ENCODE measurements at regions not wholly inside any gene's neighbourhood (a gene's known extent, or its start where the extent isn't known, plus 50 kb on each side); places are given as distances from the start of the nearest gene placed in this dataset.

GRCh38 chr17:63329876-63330275, 116.2 kb downstream of the CYB561 start:
- no peaks in the 10 kb centered on the region for H3K9me3 ChIP-seq (ENCODE audit: low read depth, low read length)
- no peak for DNase-seq (ENCODE audit: insufficient read length, low spot score, missing footprints)
- no peaks in the 10 kb centered on the region for H3K27me3 ChIP-seq (ENCODE audit: insufficient read depth, low read length)
- no peak for TF ChIP-seq CTCF (IDR thresholded peaks at IDR 0.05; ENCODE audit: extremely low read depth, low read depth, low read length)
- no peaks in the 10 kb centered on the region for H3K79me2 ChIP-seq (ENCODE audit: insufficient read depth, low read length)
- no peak overlapping the region for H2AFZ ChIP-seq (ENCODE audit: low read length)
- H3K4me3 ChIP-seq (ENCODE audit: insufficient read depth, low read length) = no peak overlapping the region
- H3K27ac ChIP-seq (ENCODE audit: low read depth, low read length) = no peak overlapping the region
- no peak overlapping the region for H3K4me2 ChIP-seq (ENCODE audit: insufficient read depth, low read length)
- peaks cover 3% of the 10 kb centered on the region for H3K4me1 ChIP-seq (ENCODE audit: insufficient read depth, low read length)
- H4K20me1 ChIP-seq (ENCODE audit: insufficient read depth, low read length) = no peaks in the 10 kb centered on the region
- H3K36me3 ChIP-seq (ENCODE audit: insufficient read depth, low read length) = no peaks in the 10 kb centered on the region

- no peaks in the 10 kb centered on the region for H3K9me3 ChIP-seq (ENCODE audit: low read depth, low read length)
- H2AFZ ChIP-seq (ENCODE audit: low read length) = no peak overlapping the region
- TF ChIP-seq CTCF (IDR thresholded peaks at IDR 0.05; ENCODE audit: extremely low read depth, low read depth, low read length) = no peak
- H3K4me3 ChIP-seq (ENCODE audit: insufficient read depth, low read length) = no peak overlapping the region
- H3K79me2 ChIP-seq (ENCODE audit: insufficient read depth, low read length) = no peaks in the 10 kb centered on the region
- H4K20me1 ChIP-seq (ENCODE audit: insufficient read depth, low read length) = no peaks in the 10 kb centered on the region
- no peak for DNase-seq (ENCODE audit: insufficient read length, low spot score, missing footprints)
- H3K36me3 ChIP-seq (ENCODE audit: insufficient read depth, low read length) = no peaks in the 10 kb centered on the region
- H3K4me2 ChIP-seq (ENCODE audit: insufficient read depth, low read length) = no peak overlapping the region
- H3K4me1 ChIP-seq (ENCODE audit: insufficient read depth, low read length) = peaks cover 3% of the 10 kb centered on the region
- H3K27ac ChIP-seq (ENCODE audit: low read depth, low read length) = no peak overlapping the region
- no peaks in the 10 kb centered on the region for H3K27me3 ChIP-seq (ENCODE audit: insufficient read depth, low read length)
Observed at GRCh38 chr17:63331301-63332061, 114.6 kb downstream of the CYB561 start.

- DNase-seq (ENCODE audit: insufficient read length, low spot score, missing footprints) = no peak
- TF ChIP-seq CTCF (IDR thresholded peaks at IDR 0.05; ENCODE audit: extremely low read depth, low read depth, low read length) = no peak
- peaks cover 3% of the 10 kb centered on the region for H3K4me1 ChIP-seq (ENCODE audit: insufficient read depth, low read length)
Observed at GRCh38 chr17:63332286-63332685, 113.8 kb downstream of the CYB561 start.

GRCh38 chr17:63333869-63334268, 112.2 kb downstream of the CYB561 start:
- Histone ChIP-seq H3K27me3 (ENCODE audit: insufficient read depth, low read length) (no peaks in the 10 kb centered on the region), H3K27ac (ENCODE audit: low read depth, low read length) (no peak overlapping the region), H3K9me3 (ENCODE audit: low read depth, low read length) (no peaks in the 10 kb centered on the region), H4K20me1 (ENCODE audit: insufficient read depth, low read length) (no peaks in the 10 kb centered on the region), H3K4me3 (ENCODE audit: insufficient read depth, low read length) (no peak overlapping the region), H3K79me2 (ENCODE audit: insufficient read depth, low read length) (peaks cover 2% of the 10 kb centered on the region), H3K4me2 (ENCODE audit: insufficient read depth, low read length) (no peak overlapping the region), H3K36me3 (ENCODE audit: insufficient read depth, low read length) (no peaks in the 10 kb centered on the region), H3K4me1 (ENCODE audit: insufficient read depth, low read length) (peaks cover 3% of the 10 kb centered on the region), H2AFZ (ENCODE audit: low read length) (no peak overlapping the region)
- DNase-seq (ENCODE audit: insufficient read length, low spot score, missing footprints) = no peak
- TF ChIP-seq CTCF (IDR thresholded peaks at IDR 0.05; ENCODE audit: extremely low read depth, low read depth, low read length) = no peak

More at GRCh38 chr17:63332286-63332685, 113.8 kb downstream of the CYB561 start:
- no peaks in the 10 kb centered on the region for H3K9me3 ChIP-seq (ENCODE audit: low read depth, low read length)
- H4K20me1 ChIP-seq (ENCODE audit: insufficient read depth, low read length) = no peaks in the 10 kb centered on the region
- no peaks in the 10 kb centered on the region for H3K36me3 ChIP-seq (ENCODE audit: insufficient read depth, low read length)
- no peak overlapping the region for H2AFZ ChIP-seq (ENCODE audit: low read length)
- H3K27me3 ChIP-seq (ENCODE audit: insufficient read depth, low read length) = no peaks in the 10 kb centered on the region
- no peak overlapping the region for H3K27ac ChIP-seq (ENCODE audit: low read depth, low read length)
- no peaks in the 10 kb centered on the region for H3K79me2 ChIP-seq (ENCODE audit: insufficient read depth, low read length)
- no peak overlapping the region for H3K4me2 ChIP-seq (ENCODE audit: insufficient read depth, low read length)
- no peak overlapping the region for H3K4me3 ChIP-seq (ENCODE audit: insufficient read depth, low read length)
